Fibroblast of lung (primary cell): ENCODE measurements at regions not wholly inside any gene's neighbourhood (a gene's known extent, or its start where the extent isn't known, plus 50 kb on each side); places are given as distances from the start of the nearest gene placed in this dataset.

Experiments
- DNase-seq, 2 donors: peaks; one replicate each; pipeline versions ENCODE4 v3.0.0 to v3.0.0-alpha.2; 2010; ENCODE audit warnings: low read depth in 2 of 2
- H2AFZ ChIP-seq: 2 replicates; pipeline ENCODE4 v1.5.1; 2012; ENCODE audit warnings: low read length, control low read depth, inconsistent platforms
- H3K27ac ChIP-seq: 2 replicates; pipeline ENCODE4 v1.5.1; 2011; ENCODE audit warnings: low read length, control low read depth; ENCODE audit not compliant: insufficient read depth
- H3K27me3 ChIP-seq: 2 replicates; pipeline ENCODE4 v1.5.1; 2011; ENCODE audit warnings: mild to moderate bottlenecking, low read length; ENCODE audit not compliant: control insufficient read depth, insufficient read depth
- H3K36me3 ChIP-seq: 2 replicates; pipeline ENCODE4 v1.5.1; 2011; ENCODE audit warnings: low read length; ENCODE audit not compliant: control insufficient read depth, insufficient read depth
- H3K4me1 ChIP-seq: 2 replicates; pipeline ENCODE4 v1.5.1; 2011; ENCODE audit warnings: low read length; ENCODE audit not compliant: control insufficient read depth, insufficient read depth; ENCODE audit errors: extremely low read depth
- H3K4me2 ChIP-seq: 2 replicates; pipeline ENCODE4 v1.5.1; 2011; ENCODE audit warnings: low read length, control low read depth; ENCODE audit not compliant: insufficient read depth; ENCODE audit errors: extremely low read depth
- H3K4me3 ChIP-seq, 4 experiments: fragments of 200-600 bp in 1 of 4; sonication (generic) in 1 of 4; replicated peaks in 1 of 4; 2 replicates each; pipeline ENCODE4 v1.5.1; 2011 to 2016; ENCODE audit warnings: low read length in 4 of 4, low read depth in 3 of 4, mild to moderate bottlenecking in 3 of 4, control low read depth in 2 of 4, inconsistent platforms in 1 of 4, mixed read lengths in 1 of 4; ENCODE audit not compliant: insufficient read depth in 1 of 4; ENCODE audit errors: control extremely low read depth in 1 of 4
- H3K79me2 ChIP-seq: 2 replicates; pipeline ENCODE4 v1.5.1; 2012; ENCODE audit warnings: mild to moderate bottlenecking, low read length, inconsistent platforms; ENCODE audit not compliant: control insufficient read depth, insufficient read depth
- H3K9ac ChIP-seq: 2 replicates; pipeline ENCODE4 v1.5.1; 2011; ENCODE audit warnings: mild to moderate bottlenecking, low read length, control low read depth; ENCODE audit not compliant: insufficient read depth
- H3K9me3 ChIP-seq: 2 replicates; pipeline ENCODE4 v1.5.1; 2012; ENCODE audit warnings: low read depth, low read length; ENCODE audit not compliant: control insufficient read depth, insufficient read depth
- H4K20me1 ChIP-seq: 2 replicates; pipeline ENCODE4 v1.5.1; 2011; ENCODE audit warnings: low read length; ENCODE audit not compliant: control insufficient read depth, insufficient read depth; ENCODE audit errors: extremely low read depth
- EZH2 ChIP-seq: IDR thresholded peaks from 2 replicates; pipeline ENCODE4 v1.5.1; 2012; ENCODE audit warnings: low read length, control low read depth, mild to moderate bottlenecking; ENCODE audit errors: missing control alignments
- TF ChIP-seq, protein P1 (sequence below), 2 donors: IDR thresholded peaks in 1 of 2; conservative IDR thresholded peaks in 1 of 2; 1 replicate in 1 of 2; 2 replicates in 1 of 2; pipeline ENCODE4 v1.5.1; 2011 to 2012; ENCODE audit warnings: low read length in 2 of 2, control low read depth in 1 of 2, inconsistent platforms in 1 of 2, low read depth in 1 of 2, mild to moderate bottlenecking in 1 of 2

GRCh38 chr18:2325933-2326332 lies 245.4 kb downstream of the METTL4 start:
- TF ChIP-seq, protein P1, sequence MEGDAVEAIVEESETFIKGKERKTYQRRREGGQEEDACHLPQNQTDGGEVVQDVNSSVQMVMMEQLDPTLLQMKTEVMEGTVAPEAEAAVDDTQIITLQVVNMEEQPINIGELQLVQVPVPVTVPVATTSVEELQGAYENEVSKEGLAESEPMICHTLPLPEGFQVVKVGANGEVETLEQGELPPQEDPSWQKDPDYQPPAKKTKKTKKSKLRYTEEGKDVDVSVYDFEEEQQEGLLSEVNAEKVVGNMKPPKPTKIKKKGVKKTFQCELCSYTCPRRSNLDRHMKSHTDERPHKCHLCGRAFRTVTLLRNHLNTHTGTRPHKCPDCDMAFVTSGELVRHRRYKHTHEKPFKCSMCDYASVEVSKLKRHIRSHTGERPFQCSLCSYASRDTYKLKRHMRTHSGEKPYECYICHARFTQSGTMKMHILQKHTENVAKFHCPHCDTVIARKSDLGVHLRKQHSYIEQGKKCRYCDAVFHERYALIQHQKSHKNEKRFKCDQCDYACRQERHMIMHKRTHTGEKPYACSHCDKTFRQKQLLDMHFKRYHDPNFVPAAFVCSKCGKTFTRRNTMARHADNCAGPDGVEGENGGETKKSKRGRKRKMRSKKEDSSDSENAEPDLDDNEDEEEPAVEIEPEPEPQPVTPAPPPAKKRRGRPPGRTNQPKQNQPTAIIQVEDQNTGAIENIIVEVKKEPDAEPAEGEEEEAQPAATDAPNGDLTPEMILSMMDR (conservative IDR thresholded peaks at IDR 0.05 in 1 of 2, IDR thresholded peaks at IDR 0.05 in 1 of 2; ENCODE audit: low read depth in 1 of 2, low read length in 2 of 2) = no peak
- TF ChIP-seq EZH2 = no peak
- Histone ChIP-seq H3K4me3 (no peak overlapping the region), H3K4me1 (no peaks in the 10 kb centered on the region), H3K9ac (no peak overlapping the region), H3K4me2 (no peak overlapping the region), H3K9me3 (no peaks in the 10 kb centered on the region), H3K36me3 (no peaks in the 10 kb centered on the region), H3K27me3 (no peaks in the 10 kb centered on the region), H4K20me1 (no peaks in the 10 kb centered on the region), H3K27ac (no peak overlapping the region), H3K79me2 (no peaks in the 10 kb centered on the region), H2AFZ (no peak overlapping the region)
- DNase-seq = peak in 1 of 2 donors; percentile 13

- Histone ChIP-seq H3K4me2 (no peak overlapping the region), H2AFZ (no peak overlapping the region)
Observed at GRCh38 chr18:2326999-2327398, 244.3 kb downstream of the METTL4 start.

DNA sequence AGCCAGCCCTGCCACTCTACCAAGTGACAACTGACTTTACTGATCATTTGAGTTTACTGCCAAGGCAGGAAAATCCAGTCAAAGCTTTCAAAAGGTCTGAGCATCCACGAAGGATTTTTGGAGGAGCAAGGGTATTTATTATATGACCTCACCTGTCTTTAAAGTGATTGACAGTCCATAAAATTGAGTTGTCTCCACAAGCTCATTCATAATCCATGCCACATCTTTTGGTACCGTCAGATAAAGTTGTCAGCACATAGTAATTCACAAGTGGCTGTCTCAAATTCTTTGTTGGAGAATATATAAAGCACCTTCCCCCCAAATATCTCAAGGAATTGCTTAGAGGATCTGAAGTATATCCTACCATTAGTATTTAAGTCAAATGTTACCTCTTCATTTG lies 240.5 kb downstream of the METTL4 start:
- H2AFZ ChIP-seq = no peak overlapping the region
- H4K20me1 ChIP-seq = no peaks in the 10 kb centered on the region
- no peaks in the 10 kb centered on the region for H3K79me2 ChIP-seq
- H3K36me3 ChIP-seq = no peaks in the 10 kb centered on the region
- no peak overlapping the region for H3K27ac ChIP-seq
- H3K27me3 ChIP-seq = no peaks in the 10 kb centered on the region
- TF ChIP-seq, protein P1 (conservative IDR thresholded peaks at IDR 0.05 in 1 of 2, IDR thresholded peaks at IDR 0.05 in 1 of 2; ENCODE audit: low read depth in 1 of 2, low read length in 2 of 2) = no peak
- no peak for TF ChIP-seq EZH2
- H3K9ac ChIP-seq = no peak overlapping the region
- H3K4me1 ChIP-seq = no peaks in the 10 kb centered on the region
- no peak for DNase-seq
- H3K4me2 ChIP-seq = no peak overlapping the region
- no peaks in the 10 kb centered on the region for H3K9me3 ChIP-seq
- H3K4me3 ChIP-seq = no peak overlapping the region

More at GRCh38 chr18:2326999-2327398, 244.3 kb downstream of the METTL4 start:
- H3K4me1 ChIP-seq = no peaks in the 10 kb centered on the region
- H3K36me3 ChIP-seq = no peaks in the 10 kb centered on the region
- H3K27ac ChIP-seq = no peak overlapping the region
- TF ChIP-seq EZH2 = no peak
- TF ChIP-seq, protein P1 (conservative IDR thresholded peaks at IDR 0.05 in 1 of 2, IDR thresholded peaks at IDR 0.05 in 1 of 2; ENCODE audit: low read depth in 1 of 2, low read length in 2 of 2) = no peak
- H3K4me3 ChIP-seq = no peak overlapping the region
- no peaks in the 10 kb centered on the region for H3K79me2 ChIP-seq
- no peak overlapping the region for H3K9ac ChIP-seq
- no peaks in the 10 kb centered on the region for H4K20me1 ChIP-seq
- DNase-seq = peak in 1 of 2 donors; percentile 35
- H3K27me3 ChIP-seq = no peaks in the 10 kb centered on the region
- no peaks in the 10 kb centered on the region for H3K9me3 ChIP-seq
